HCT116 (cell line): ENCODE measurements at regions not wholly inside any gene's neighbourhood (a gene's known extent, or its start where the extent isn't known, plus 50 kb on each side); places are given as distances from the start of the nearest gene placed in this dataset.

ENCODE experiments used
- ATAC-seq: fragments of 200-7000 bp; cut with Tn5 transposase; 2 replicates; pipeline ENCODE4 v1.9.1; 2020; ENCODE audit warnings: mild to moderate bottlenecking, moderate library complexity
- BruUV-seq: library from RNA; stranded (reverse); fragments of 400-500 nt; replicated peaks from 2 replicates; lab custom pipeline; 2021; lab: Mats Ljungman, UMichigan
- CTCF ChIA-PET: fragments of 300-600 bp; sonication (Branson Sonifier 250); formaldehyde crosslinking; loops from one replicate; lab custom pipeline; 2021; ENCODE audit warnings: antibody characterized with exemption; lab: Charles Lee
- POLR2A ChIA-PET: fragments of 300-600, 350-600 bp; sonication (Branson Sonifier 250); formaldehyde crosslinking; loops from one replicate; lab custom pipeline; 2021; ENCODE audit warnings: antibody characterized with exemption; lab: Charles Lee
- RAD21 ChIA-PET, 2 experiments: fragments of 300-600 bp; sonication (Branson Sonifier 250); formaldehyde crosslinking; loops; one replicate each; lab custom pipeline; 2023; ENCODE audit warnings: low total read pairs in 2 of 2; ENCODE audit not compliant: uncharacterized antibody in 2 of 2, unreplicated experiment in 2 of 2, low non-redundant PET in 1 of 2; lab: Charles Lee
- DNase-seq: peaks from one replicate; pipeline ENCODE4 v3.0.0-alpha.2; 2010; ENCODE audit warnings: low read depth, low spot score
- H2AFZ ChIP-seq: fragments of 200-600 bp; shearing (Covaris generic), sonication (generic); 2 replicates; pipeline ENCODE4 v1.6.1; 2017; ENCODE audit warnings: low read depth, mixed run types, mixed read lengths, antibody characterized with exemption, low read length; ENCODE audit not compliant: poor library complexity, severe bottlenecking
- H3K27ac ChIP-seq: 2 replicates; pipeline ENCODE4 v1.5.1; 2012; ENCODE audit warnings: low read depth, low read length
- H3K27me3 ChIP-seq: fragments of 200-600 bp; sonication (generic); 2 replicates; pipeline ENCODE4 v1.6.1; 2016; ENCODE audit warnings: mixed run types, low read length, mixed read lengths; ENCODE audit not compliant: insufficient read depth
- H3K36me3 ChIP-seq, 2 experiments: fragments of 200-500 bp in 1 of 2; fragments of 200-600 bp in 1 of 2; sonication (Bioruptor generic) in 1 of 2; sonication (generic) in 1 of 2; 2 replicates each; pipeline versions ENCODE4 v1.5.1 to v1.6.1; 2014 to 2016; ENCODE audit warnings: low read length in 2 of 2, inconsistent platforms in 1 of 2, mixed read lengths in 1 of 2, mixed run types in 1 of 2; ENCODE audit not compliant: insufficient read depth in 2 of 2, control insufficient read depth in 1 of 2
- H3K4me1 ChIP-seq, 2 experiments: fragments of 200-600 bp in 1 of 2; sonication (generic) in 1 of 2; 2 replicates each; pipeline versions ENCODE4 v1.5.1 to v1.6.1; 2012 to 2017; ENCODE audit warnings: low read length in 2 of 2, inconsistent platforms in 1 of 2, mild to moderate bottlenecking in 1 of 2, mixed read lengths in 1 of 2, mixed run types in 1 of 2, moderate library complexity in 1 of 2; ENCODE audit not compliant: insufficient read depth in 2 of 2, control insufficient read depth in 1 of 2
- H3K4me2 ChIP-seq: fragments of 200-600 bp; sonication (generic); 2 replicates; pipeline ENCODE4 v1.6.1; 2017; ENCODE audit warnings: mixed run types, low read length, mixed read lengths
- H3K4me3 ChIP-seq, 2 experiments: fragments of 200-600 bp in 1 of 2; sonication (generic) in 1 of 2; replicated peaks in 1 of 2; 2 replicates each; pipeline ENCODE4 v1.5.1; 2011 to 2016; ENCODE audit warnings: low read length in 2 of 2, control low read depth in 1 of 2, low read depth in 1 of 2, mild to moderate bottlenecking in 1 of 2, mixed read lengths in 1 of 2, mixed run types in 1 of 2
- H3K79me2 ChIP-seq: fragments of 200-600 bp; sonication (generic); 2 replicates; pipeline ENCODE4 v1.6.1; 2017; ENCODE audit warnings: mild to moderate bottlenecking, mixed run types, low read length, moderate library complexity, mixed read lengths; ENCODE audit not compliant: insufficient read depth
- H3K9ac ChIP-seq: fragments of 200-600 bp; sonication (generic); 2 replicates; pipeline ENCODE4 v1.6.1; 2016; ENCODE audit warnings: low read length, mixed read lengths
- H3K9me2 ChIP-seq: fragments of 200-600 bp; sonication (generic), shearing (Covaris generic); 2 replicates; pipeline ENCODE4 v1.6.1; 2017; ENCODE audit warnings: mixed run types, mild to moderate bottlenecking, moderate library complexity; ENCODE audit not compliant: insufficient read depth
- H3K9me3 ChIP-seq, 2 experiments: fragments of 200-500 bp in 1 of 2; fragments of 200-600 bp in 1 of 2; sonication (Bioruptor generic) in 1 of 2; sonication (generic) in 1 of 2; 2 replicates each; pipeline ENCODE4 v1.6.1; 2014 to 2017; ENCODE audit warnings: low read length in 2 of 2, mixed read lengths in 2 of 2, inconsistent platforms in 1 of 2, low read depth in 1 of 2, mild to moderate bottlenecking in 1 of 2, mixed run types in 1 of 2, moderate library complexity in 1 of 2; ENCODE audit not compliant: control insufficient read depth in 1 of 2, insufficient read depth in 1 of 2
- H4K20me1 ChIP-seq: fragments of 200-600 bp; sonication (generic), shearing (Covaris generic); 2 replicates; pipeline ENCODE4 v1.6.1; 2017; ENCODE audit warnings: mixed run types, mild to moderate bottlenecking, moderate library complexity; ENCODE audit not compliant: insufficient read depth
- CBX3 ChIP-seq: IDR thresholded peaks from 2 replicates; pipeline ENCODE4 v1.6.1; 2012; ENCODE audit warnings: low read depth
- SRF ChIP-seq: IDR thresholded peaks from 2 replicates; pipeline ENCODE4 v1.6.1; 2012; ENCODE audit warnings: low read depth
- intact Hi-C: fragments of 100-400 bp; cut with micrococcal nuclease; formaldehyde crosslinking; loops from 2 replicates; pipeline ENCODE4 v1.10.0; 2022
- TF ChIP-seq, protein P1 (sequence below), 3 experiments: fragments of 200-600 bp in 1 of 3; sonication (generic) in 1 of 3; IDR thresholded peaks in 2 of 3; conservative IDR thresholded peaks in 1 of 3; 2 replicates each; pipeline ENCODE4 v1.5.1; 2012 to 2017; ENCODE audit warnings: low read depth in 2 of 3, low read length in 2 of 3, antibody characterized with exemption in 1 of 3, borderline replicate concordance in 1 of 3, control low read depth in 1 of 3, mild to moderate bottlenecking in 1 of 3, mixed read lengths in 1 of 3, mixed run types in 1 of 3, moderate library complexity in 1 of 3; ENCODE audit not compliant: insufficient read depth in 1 of 3

DNA sequence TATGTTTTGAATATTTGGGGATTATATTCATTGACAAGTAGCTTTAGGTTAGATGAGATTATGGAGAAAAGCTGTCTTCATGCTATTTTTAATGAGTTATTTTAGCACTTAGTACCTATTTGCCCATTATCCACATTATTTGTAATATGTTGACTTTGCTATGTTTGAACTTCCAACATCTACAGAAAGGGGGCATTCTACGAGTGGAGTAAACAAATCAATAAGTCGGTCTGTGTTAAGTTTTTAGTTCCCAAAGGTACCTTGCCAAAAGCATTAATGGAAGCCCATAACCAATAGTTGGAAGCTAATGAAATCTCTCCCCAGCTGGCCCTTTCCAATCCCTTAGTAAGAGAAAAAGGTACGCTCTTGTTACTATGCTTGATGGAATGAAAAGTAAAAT is 250.0 kb upstream of the E2F7 start:
- H3K9ac ChIP-seq, result no peak overlapping the region
- BruUV-seq, result no TSS peak
- no peak overlapping the region for H2AFZ ChIP-seq
- H3K36me3 ChIP-seq, result no peaks in the 10 kb centered on the region
- H4K20me1 ChIP-seq, result no peaks in the 10 kb centered on the region
- intact Hi-C loops, result no loop called here
- H3K9me3 ChIP-seq, result no peaks in the 10 kb centered on the region
- H3K27me3 ChIP-seq, result no peaks in the 10 kb centered on the region
- no peaks in the 10 kb centered on the region for H3K79me2 ChIP-seq
- ATAC-seq (no peak), DNase-seq (peak; percentile 3)
- no peak overlapping the region for H3K4me2 ChIP-seq
- ChIA-PET POLR2A (no interaction called here), RAD21 (no interaction called here), CTCF (interaction anchor here (2.4 kb wide), 1 partner anchor 9 kb away, joined by 8 read pairs; no protein-coding TSS in a partner anchor)
- no peak for TF ChIP-seq SRF
- TF ChIP-seq, protein P1, sequence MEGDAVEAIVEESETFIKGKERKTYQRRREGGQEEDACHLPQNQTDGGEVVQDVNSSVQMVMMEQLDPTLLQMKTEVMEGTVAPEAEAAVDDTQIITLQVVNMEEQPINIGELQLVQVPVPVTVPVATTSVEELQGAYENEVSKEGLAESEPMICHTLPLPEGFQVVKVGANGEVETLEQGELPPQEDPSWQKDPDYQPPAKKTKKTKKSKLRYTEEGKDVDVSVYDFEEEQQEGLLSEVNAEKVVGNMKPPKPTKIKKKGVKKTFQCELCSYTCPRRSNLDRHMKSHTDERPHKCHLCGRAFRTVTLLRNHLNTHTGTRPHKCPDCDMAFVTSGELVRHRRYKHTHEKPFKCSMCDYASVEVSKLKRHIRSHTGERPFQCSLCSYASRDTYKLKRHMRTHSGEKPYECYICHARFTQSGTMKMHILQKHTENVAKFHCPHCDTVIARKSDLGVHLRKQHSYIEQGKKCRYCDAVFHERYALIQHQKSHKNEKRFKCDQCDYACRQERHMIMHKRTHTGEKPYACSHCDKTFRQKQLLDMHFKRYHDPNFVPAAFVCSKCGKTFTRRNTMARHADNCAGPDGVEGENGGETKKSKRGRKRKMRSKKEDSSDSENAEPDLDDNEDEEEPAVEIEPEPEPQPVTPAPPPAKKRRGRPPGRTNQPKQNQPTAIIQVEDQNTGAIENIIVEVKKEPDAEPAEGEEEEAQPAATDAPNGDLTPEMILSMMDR (IDR thresholded peaks at IDR 0.05 in 2 of 3, conservative IDR thresholded peaks at IDR 0.05 in 1 of 3; ENCODE audit: borderline replicate concordance in 1 of 3, insufficient read depth in 1 of 3, low read depth in 2 of 3, low read length in 2 of 3), result 0 out of 6 replicates have a peak, but pooled peaks of 2 of the 3 experiments have one; percentile 11 to 20
- H3K27ac ChIP-seq, result no peak overlapping the region
- H3K4me1 ChIP-seq, result no peaks in the 10 kb centered on the region
- H3K4me3 ChIP-seq, result no peak overlapping the region
- no peaks in the 10 kb centered on the region for H3K9me2 ChIP-seq

DNA sequence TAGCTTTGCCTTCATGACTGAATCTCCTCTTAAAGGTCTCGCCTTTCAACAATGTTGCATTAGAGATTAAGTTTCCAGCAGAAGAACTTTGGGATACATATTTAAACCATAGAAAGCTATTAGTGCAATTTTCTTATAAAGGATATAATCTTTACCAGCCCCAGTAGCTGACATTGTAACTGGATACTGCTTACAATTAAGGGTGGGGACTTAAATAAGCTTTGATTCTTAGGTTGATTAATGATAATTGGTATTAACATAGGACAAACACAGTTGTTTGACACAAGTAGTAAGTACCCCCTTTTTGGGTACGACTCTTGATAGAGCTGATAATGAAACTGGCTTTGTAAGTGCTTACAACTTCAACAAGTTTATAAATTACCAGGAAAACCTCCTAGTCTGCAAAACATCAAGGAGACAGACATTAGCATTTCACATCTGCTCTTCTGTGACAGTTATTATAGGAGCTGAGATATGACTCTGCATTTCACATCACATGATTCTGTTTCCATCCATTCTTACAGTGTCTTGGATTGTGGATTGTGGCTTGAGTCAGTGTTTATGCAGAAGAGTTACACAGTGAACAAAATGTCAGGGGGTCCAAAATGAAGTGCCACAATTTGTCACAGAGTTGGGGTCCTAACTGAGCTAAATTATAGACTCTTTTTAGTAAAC is 249.1 kb upstream of the E2F7 start:
- ChIA-PET POLR2A (no interaction called here), CTCF (interaction anchor here (2.4 kb wide), 1 partner anchor 10 kb away, joined by 8 read pairs; no protein-coding TSS in a partner anchor), RAD21 (no interaction called here)
- DNase-seq, result no peak
- no peak overlapping the region for H3K27ac ChIP-seq
- no peaks in the 10 kb centered on the region for H3K9me3 ChIP-seq
- no peak overlapping the region for H2AFZ ChIP-seq
- no peak for TF ChIP-seq CBX3
- ATAC-seq, result no peak
- H3K27me3 ChIP-seq, result no peaks in the 10 kb centered on the region
- H3K9me2 ChIP-seq, result no peaks in the 10 kb centered on the region
- no peaks in the 10 kb centered on the region for H4K20me1 ChIP-seq
- no peaks in the 10 kb centered on the region for H3K36me3 ChIP-seq
- H3K9ac ChIP-seq, result no peak overlapping the region
- intact Hi-C loops, result no loop called here
- no peaks in the 10 kb centered on the region for H3K79me2 ChIP-seq
- H3K4me1 ChIP-seq, result no peaks in the 10 kb centered on the region
- no peak overlapping the region for H3K4me3 ChIP-seq
- H3K4me2 ChIP-seq, result no peak overlapping the region
- no TSS peak for BruUV-seq
